Bronchial epithelial cell (primary cell): ENCODE measurements at regions not wholly inside any gene's neighbourhood (a gene's known extent, or its start where the extent isn't known, plus 50 kb on each side); places are given as distances from the start of the nearest gene placed in this dataset.

Experiments used
- DNase-seq: peaks from one replicate; pipeline ENCODE4 v3.0.0-alpha.2; 2010; ENCODE audit warnings: low read depth
- FAIRE-seq: peaks from 2 replicates; lab custom pipeline; 2011; peaks lifted over from hg19 to GRCh38; lab: Jason Lieb, UNC
- H3K27me3 ChIP-seq: 2 replicates; pipeline ENCODE4 v1.5.1; 2011; ENCODE audit warnings: low read length; ENCODE audit not compliant: control insufficient read depth, insufficient read depth
- H3K36me3 ChIP-seq: 2 replicates; pipeline ENCODE4 v1.5.1; 2011; ENCODE audit warnings: low read length; ENCODE audit not compliant: control insufficient read depth, insufficient read depth
- H3K4me3 ChIP-seq: 2 replicates; pipeline ENCODE4 v1.5.1; 2011; ENCODE audit warnings: mild to moderate bottlenecking, low read depth, low read length, control low read depth
- TF ChIP-seq, protein P1 (sequence below): IDR thresholded peaks from 2 replicates; pipeline ENCODE4 v1.5.1; 2011; ENCODE audit warnings: mild to moderate bottlenecking, moderate library complexity, low read length, control low read depth, inconsistent platforms; ENCODE audit not compliant: insufficient read depth, severe bottlenecking

DNA sequence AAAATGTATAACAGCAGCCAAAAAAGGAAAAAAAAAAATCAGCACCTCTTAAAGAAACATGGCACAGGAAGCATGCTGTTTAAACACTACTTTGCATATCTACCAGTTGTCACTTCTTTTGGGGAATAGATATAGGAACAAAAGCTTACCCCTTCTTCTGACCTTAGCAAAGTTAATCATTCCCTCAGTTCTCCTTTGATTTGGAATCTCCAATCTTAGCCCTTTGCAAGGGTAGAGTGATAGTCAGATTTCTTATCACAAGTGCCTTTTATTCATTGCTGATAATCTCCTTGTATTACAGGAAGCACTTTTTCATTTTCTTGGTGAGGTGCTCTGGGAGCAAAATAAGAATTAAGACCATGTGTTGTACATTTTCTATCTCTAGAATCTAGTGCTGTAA is 1327.6 kb downstream of the OLFM4 start:
- no peaks in the 10 kb centered on the region for H3K36me3 ChIP-seq
- no peaks in the 10 kb centered on the region for H3K27me3 ChIP-seq
- H3K4me3 ChIP-seq: no peak overlapping the region
- FAIRE-seq (no peak), DNase-seq (no peak)
- TF ChIP-seq, protein P1, sequence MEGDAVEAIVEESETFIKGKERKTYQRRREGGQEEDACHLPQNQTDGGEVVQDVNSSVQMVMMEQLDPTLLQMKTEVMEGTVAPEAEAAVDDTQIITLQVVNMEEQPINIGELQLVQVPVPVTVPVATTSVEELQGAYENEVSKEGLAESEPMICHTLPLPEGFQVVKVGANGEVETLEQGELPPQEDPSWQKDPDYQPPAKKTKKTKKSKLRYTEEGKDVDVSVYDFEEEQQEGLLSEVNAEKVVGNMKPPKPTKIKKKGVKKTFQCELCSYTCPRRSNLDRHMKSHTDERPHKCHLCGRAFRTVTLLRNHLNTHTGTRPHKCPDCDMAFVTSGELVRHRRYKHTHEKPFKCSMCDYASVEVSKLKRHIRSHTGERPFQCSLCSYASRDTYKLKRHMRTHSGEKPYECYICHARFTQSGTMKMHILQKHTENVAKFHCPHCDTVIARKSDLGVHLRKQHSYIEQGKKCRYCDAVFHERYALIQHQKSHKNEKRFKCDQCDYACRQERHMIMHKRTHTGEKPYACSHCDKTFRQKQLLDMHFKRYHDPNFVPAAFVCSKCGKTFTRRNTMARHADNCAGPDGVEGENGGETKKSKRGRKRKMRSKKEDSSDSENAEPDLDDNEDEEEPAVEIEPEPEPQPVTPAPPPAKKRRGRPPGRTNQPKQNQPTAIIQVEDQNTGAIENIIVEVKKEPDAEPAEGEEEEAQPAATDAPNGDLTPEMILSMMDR: no peak

DNA sequence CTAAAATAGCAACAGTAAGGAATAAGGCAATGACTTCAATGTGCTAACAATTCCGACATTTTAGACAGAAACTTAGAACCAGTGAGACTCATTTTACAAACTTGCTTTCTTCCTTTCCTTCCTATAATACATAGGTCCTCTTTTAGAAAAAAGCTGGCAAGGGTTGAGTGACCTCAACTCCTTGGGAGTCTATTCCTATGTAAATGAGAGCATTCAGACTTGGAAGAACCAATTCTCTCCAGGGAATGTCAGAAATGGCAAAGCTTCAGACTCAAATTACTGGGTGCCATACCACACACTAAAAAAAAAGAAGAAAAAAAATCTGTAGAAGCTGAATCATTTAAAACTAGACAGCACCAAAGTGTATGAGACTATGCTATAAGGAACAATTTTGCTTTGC is 1328.2 kb downstream of the OLFM4 start:
- no peaks in the 10 kb centered on the region for H3K27me3 ChIP-seq
- no peak overlapping the region for H3K4me3 ChIP-seq
- DNase-seq (no peak), FAIRE-seq (no peak)
- TF ChIP-seq, protein P1: no peak
- H3K36me3 ChIP-seq: no peaks in the 10 kb centered on the region

DNA sequence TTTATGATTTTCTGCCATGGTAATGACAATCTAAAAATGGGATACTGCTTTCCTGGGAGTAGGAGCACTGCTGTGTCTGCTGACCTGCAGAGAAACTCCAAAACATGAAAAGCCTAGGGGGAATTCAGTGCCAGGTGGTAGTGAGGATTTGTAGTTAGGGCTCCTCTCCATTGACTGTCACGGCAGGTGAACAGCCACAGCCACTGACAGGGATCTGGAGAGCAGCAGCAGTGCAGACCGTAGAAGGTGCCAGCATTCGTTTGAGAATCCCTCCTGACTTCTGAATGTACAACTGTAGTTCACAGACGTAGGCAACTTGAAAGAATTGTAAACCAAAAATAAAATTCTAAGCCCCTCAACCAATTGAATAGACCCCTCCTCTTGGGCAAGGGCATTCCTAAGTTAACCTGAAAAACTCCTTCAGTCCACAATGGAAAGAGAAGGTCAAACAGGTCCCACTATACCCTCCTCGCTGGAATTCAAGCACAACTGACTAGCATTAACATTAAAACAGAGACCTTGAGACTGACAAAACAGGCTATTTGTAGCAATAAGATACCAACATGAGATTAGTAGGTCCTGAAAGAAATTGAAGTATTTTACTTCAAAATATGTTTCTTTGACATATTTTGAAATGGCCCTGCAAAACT is 1328.8 kb downstream of the OLFM4 start:
- no peak for DNase-seq
- no peaks in the 10 kb centered on the region for H3K36me3 ChIP-seq
- FAIRE-seq: no peak
- no peak overlapping the region for H3K4me3 ChIP-seq
- TF ChIP-seq, protein P1: no peak
- no peaks in the 10 kb centered on the region for H3K27me3 ChIP-seq

DNA sequence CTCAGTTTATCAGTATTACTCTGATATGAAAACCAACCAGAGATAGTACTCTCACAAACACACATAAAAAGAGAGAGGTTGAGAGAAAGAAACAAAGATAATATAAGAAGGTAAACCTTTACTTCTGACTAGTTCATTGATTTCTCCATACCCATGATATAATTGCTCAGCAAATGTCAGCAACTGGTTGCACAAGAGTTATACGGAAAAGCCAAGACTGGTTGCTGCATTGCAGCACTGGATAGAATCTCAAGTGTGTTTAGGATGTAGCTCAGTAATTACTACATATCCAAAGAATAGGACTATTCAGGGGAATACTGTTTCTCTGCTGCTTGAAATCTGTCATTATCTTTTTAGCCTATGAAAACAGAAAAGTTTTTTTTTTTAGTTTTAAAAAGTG is 1332.8 kb downstream of the OLFM4 start:
- Histone ChIP-seq H3K4me3 (no peak overlapping the region), H3K36me3 (no peaks in the 10 kb centered on the region), H3K27me3 (no peaks in the 10 kb centered on the region)
- DNase-seq (no peak), FAIRE-seq (no peak)
- TF ChIP-seq, protein P1: no peak

DNA sequence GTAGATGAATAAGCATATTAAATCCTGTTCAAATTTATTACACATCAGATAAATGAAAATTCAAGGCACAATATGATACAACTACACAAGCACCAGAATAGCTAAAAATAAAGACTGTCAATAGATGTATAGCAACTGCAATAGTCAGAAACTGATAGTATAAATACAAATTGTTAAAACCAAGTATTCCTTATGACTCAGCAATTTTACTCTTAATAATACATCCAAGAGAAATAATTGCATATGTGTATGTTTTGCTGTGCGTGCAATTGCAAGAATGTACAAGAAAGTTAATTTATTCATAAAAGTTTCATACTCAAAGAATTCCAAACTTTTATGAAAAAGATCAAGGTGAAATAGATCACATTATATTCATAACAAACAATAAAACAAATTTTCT is 1338.1 kb downstream of the OLFM4 start:
- H3K27me3 ChIP-seq: no peaks in the 10 kb centered on the region
- no peak overlapping the region for H3K4me3 ChIP-seq
- no peak for FAIRE-seq
- H3K36me3 ChIP-seq: no peaks in the 10 kb centered on the region
- TF ChIP-seq, protein P1: no peak
- DNase-seq: no peak
